ENCODE measurements at regions not wholly inside any gene's neighbourhood (a gene's known extent, or its start where the extent isn't known, plus 50 kb on each side); places are given as distances from the start of the nearest gene placed in this dataset.

DNA sequence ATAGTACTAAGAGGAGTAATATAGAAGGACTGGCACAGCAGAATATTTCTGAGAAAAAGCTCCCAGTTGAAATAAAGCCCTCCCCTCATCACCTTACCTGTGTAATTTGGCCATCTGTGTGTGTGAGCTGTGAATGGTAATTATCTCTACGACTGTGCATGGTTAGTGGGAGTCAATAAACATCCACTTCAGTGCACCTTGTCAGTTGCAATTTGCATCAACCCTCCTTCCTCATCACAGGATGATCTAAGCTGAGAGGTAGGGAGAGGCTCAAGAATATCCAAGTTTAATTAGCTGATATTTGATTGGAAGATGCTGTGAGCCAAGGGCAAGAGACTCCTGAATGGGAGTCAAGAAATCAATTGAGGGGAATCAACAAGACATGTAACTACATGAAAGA is 694.9 kb upstream of the KLHL29 start:
- H3K4me1 ChIP-seq: no peaks in the 10 kb centered on the region
- no peak overlapping the region for H3K27ac ChIP-seq
- no peaks in the 10 kb centered on the region for H3K9me3 ChIP-seq
- TF ChIP-seq POLR2A (IDR thresholded peaks at IDR 0.05): no peak
- TF ChIP-seq, protein P1, sequence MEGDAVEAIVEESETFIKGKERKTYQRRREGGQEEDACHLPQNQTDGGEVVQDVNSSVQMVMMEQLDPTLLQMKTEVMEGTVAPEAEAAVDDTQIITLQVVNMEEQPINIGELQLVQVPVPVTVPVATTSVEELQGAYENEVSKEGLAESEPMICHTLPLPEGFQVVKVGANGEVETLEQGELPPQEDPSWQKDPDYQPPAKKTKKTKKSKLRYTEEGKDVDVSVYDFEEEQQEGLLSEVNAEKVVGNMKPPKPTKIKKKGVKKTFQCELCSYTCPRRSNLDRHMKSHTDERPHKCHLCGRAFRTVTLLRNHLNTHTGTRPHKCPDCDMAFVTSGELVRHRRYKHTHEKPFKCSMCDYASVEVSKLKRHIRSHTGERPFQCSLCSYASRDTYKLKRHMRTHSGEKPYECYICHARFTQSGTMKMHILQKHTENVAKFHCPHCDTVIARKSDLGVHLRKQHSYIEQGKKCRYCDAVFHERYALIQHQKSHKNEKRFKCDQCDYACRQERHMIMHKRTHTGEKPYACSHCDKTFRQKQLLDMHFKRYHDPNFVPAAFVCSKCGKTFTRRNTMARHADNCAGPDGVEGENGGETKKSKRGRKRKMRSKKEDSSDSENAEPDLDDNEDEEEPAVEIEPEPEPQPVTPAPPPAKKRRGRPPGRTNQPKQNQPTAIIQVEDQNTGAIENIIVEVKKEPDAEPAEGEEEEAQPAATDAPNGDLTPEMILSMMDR (IDR thresholded peaks at IDR 0.05): no peak
- H3K36me3 ChIP-seq (ENCODE audit: low read depth, missing control alignments): no peaks in the 10 kb centered on the region
- intact Hi-C loops (cut with DNase I; ENCODE audit: low total_unique reads): no loop called here
- no peak for DNase-seq
- 80 to 95% methylated on average over 1 of the region's 1 CpG for WGBS, 2 donors
- no peak overlapping the region for H3K4me3 ChIP-seq
- H3K27me3 ChIP-seq: no peaks in the 10 kb centered on the region

DNA sequence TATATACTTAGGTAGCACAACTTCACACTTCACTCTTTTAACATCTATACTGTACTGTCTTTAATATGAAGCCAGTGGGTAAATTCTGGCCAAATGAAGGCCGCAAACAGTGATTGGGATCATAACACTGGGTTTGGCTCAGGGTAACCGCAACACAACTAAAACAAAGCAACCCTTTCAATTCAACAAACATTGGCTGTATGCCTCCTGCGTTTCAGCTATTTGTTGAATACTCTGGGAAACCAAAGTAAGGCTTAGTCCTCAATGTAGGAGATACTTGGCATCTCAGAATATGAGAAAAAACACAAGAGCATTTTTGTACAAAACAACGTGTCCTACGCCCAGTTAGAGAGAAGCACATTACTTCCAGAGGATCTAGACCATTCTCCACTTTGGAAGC is 693.3 kb upstream of the KLHL29 start:
- no peaks in the 10 kb centered on the region for H3K36me3 ChIP-seq (ENCODE audit: low read depth, missing control alignments)
- H3K4me1 ChIP-seq: no peaks in the 10 kb centered on the region
- intact Hi-C loops (cut with DNase I; ENCODE audit: low total_unique reads): no loop called here
- WGBS, 2 donors: 87 to 89% methylated on average over 5 of the region's 5 CpGs
- DNase-seq: no peak
- H3K27ac ChIP-seq: no peak overlapping the region
- H3K27me3 ChIP-seq: no peaks in the 10 kb centered on the region
- no peaks in the 10 kb centered on the region for H3K9me3 ChIP-seq
- TF ChIP-seq POLR2A (IDR thresholded peaks at IDR 0.05): no peak
- TF ChIP-seq, protein P1 (IDR thresholded peaks at IDR 0.05): no peak
- no peak overlapping the region for H3K4me3 ChIP-seq

- DNase-seq: no peak
- Histone ChIP-seq H3K4me3 (no peak overlapping the region), H3K27ac (no peak overlapping the region), H3K4me1 (no peaks in the 10 kb centered on the region), H3K9me3 (no peaks in the 10 kb centered on the region), H3K36me3 (ENCODE audit: low read depth, missing control alignments) (no peaks in the 10 kb centered on the region), H3K27me3 (no peaks in the 10 kb centered on the region)
- intact Hi-C loops (cut with DNase I; ENCODE audit: low total_unique reads): no loop called here
- 90 to 95% methylated on average over 2 of the region's 2 CpGs for WGBS, 2 donors
- TF ChIP-seq POLR2A (IDR thresholded peaks at IDR 0.05): no peak
- TF ChIP-seq, protein P1 (IDR thresholded peaks at IDR 0.05): no peak
Observed at GRCh38 chr2:22692746-22693145, 692.2 kb upstream of the KLHL29 start.

DNA sequence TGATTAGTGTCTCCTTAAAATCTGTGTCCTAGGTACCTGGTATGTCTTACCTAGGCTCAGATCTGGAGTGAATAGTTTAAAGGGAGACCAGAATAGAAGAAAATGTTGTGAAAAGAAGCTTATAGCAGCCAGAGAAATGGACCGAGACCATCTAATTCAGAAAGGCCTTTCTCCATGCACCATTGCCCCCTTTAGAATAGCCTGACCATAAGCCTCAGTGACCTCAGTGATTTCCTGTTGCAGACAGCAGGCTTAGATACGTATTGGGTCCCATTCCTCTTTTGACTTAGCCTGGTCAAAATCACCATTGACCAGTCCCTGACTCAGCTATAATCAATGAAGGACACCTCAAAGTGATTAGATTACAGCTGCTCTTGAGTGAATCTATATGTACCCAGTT is 690.7 kb upstream of the KLHL29 start:
- H3K9me3 ChIP-seq: no peaks in the 10 kb centered on the region
- no peak overlapping the region for H3K27ac ChIP-seq
- no peak for DNase-seq
- intact Hi-C loops (cut with DNase I; ENCODE audit: low total_unique reads): no loop called here
- H3K36me3 ChIP-seq (ENCODE audit: low read depth, missing control alignments): no peaks in the 10 kb centered on the region
- no peak overlapping the region for H3K4me3 ChIP-seq
- TF ChIP-seq, protein P1 (IDR thresholded peaks at IDR 0.05): no peak
- no peak for TF ChIP-seq POLR2A (IDR thresholded peaks at IDR 0.05)
- no peaks in the 10 kb centered on the region for H3K27me3 ChIP-seq
- H3K4me1 ChIP-seq: no peaks in the 10 kb centered on the region
- 85 to 86% methylated on average over 2 of the region's 2 CpGs for WGBS, 2 donors

DNA sequence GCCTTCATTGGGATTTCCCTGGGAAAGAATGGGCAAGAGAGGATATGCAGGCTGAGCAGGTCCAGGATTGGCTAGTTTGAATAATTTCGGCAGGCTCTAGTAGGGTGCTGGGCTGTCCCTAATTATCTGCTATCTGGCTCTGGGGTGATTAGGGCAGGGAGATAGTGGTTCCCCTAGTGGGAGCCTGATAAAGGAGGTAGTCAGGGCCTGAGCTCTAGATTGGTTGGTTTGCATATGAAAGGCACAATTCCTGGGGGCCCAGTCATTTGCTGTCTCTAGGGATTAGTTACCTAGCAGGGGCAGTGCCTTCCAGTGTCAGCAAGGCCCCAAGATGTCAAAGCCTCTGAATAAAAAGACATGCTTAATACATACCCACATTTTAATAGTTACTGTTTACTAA is 690.1 kb upstream of the KLHL29 start:
- no peak overlapping the region for H3K4me3 ChIP-seq
- no peak overlapping the region for H3K27ac ChIP-seq
- H3K4me1 ChIP-seq: no peaks in the 10 kb centered on the region
- H3K27me3 ChIP-seq: no peaks in the 10 kb centered on the region
- H3K36me3 ChIP-seq (ENCODE audit: low read depth, missing control alignments): no peaks in the 10 kb centered on the region
- intact Hi-C loops (cut with DNase I; ENCODE audit: low total_unique reads): no loop called here
- no peaks in the 10 kb centered on the region for H3K9me3 ChIP-seq
- no peak for DNase-seq
- 60 to 90% methylated on average over 1 of the region's 1 CpG for WGBS, 2 donors
- TF ChIP-seq, protein P1 (IDR thresholded peaks at IDR 0.05): no peak
- TF ChIP-seq POLR2A (IDR thresholded peaks at IDR 0.05): no peak

All from testis (tissue), 2 donors.